SK-N-SH (cell line): ENCODE measurements at regions not wholly inside any gene's neighbourhood (a gene's known extent, or its start where the extent isn't known, plus 50 kb on each side); places are given as distances from the start of the nearest gene placed in this dataset.

Source experiments
- CTCF ChIA-PET: fragments of 300-600, 350-600 bp; formaldehyde crosslinking; extraction: SDS; loops from one replicate; lab custom pipeline; 2021; lab: Yijun Ruan, JAX
- POLR2A ChIA-PET: fragments of 350-600 bp; sonication (Branson Sonifier 250); formaldehyde crosslinking; extraction: SDS; loops from one replicate; lab custom pipeline; 2020; ENCODE audit warnings: antibody characterized with exemption, inconsistent platforms; lab: Yijun Ruan, JAX
- DNase-seq: peaks from one replicate; pipeline ENCODE4 v3.0.0; 2012
- H2AFZ ChIP-seq: fragments of 200-600 bp; sonication (generic); 2 replicates; pipeline ENCODE4 v1.8.1; 2016; ENCODE audit warnings: antibody characterized with exemption, mild to moderate bottlenecking, low read depth
- H3F3A ChIP-seq: fragments of 200-600 bp; sonication (generic); replicated peaks from 2 replicates; pipeline ENCODE3; 2016; ENCODE audit warnings: antibody characterized with exemption, mild to moderate bottlenecking; ENCODE audit not compliant: insufficient read depth
- H3K27ac ChIP-seq, 2 experiments: fragments of 200-500 bp in 1 of 2; fragments of 200-600 bp in 1 of 2; sonication (Bioruptor generic) in 1 of 2; sonication (generic), shearing (Covaris generic) in 1 of 2; 2 replicates each; pipeline versions ENCODE4 v1.5.1 to v1.6.1; 2014 to 2016; ENCODE audit warnings: low read depth in 2 of 2, inconsistent platforms in 1 of 2, low read length in 1 of 2, mild to moderate bottlenecking in 1 of 2, mixed read lengths in 1 of 2
- H3K27me3 ChIP-seq: fragments of 200-600 bp; sonication (generic), shearing (Covaris generic); 2 replicates; pipeline ENCODE4 v1.6.1; 2016; ENCODE audit warnings: mixed run types; ENCODE audit not compliant: insufficient read depth
- H3K36me3 ChIP-seq, 2 experiments: fragments of 200-500 bp in 1 of 2; fragments of 200-600 bp in 1 of 2; sonication (Bioruptor generic) in 1 of 2; sonication (generic) in 1 of 2; replicated peaks in 1 of 2; 2 replicates each; pipeline versions ENCODE3 to v1.5.1; 2014 to 2016; ENCODE audit warnings: low read length in 1 of 2, mild to moderate bottlenecking in 1 of 2; ENCODE audit not compliant: insufficient read depth in 2 of 2, control insufficient read depth in 1 of 2
- H3K4me1 ChIP-seq, 2 experiments: fragments of 200-500 bp in 1 of 2; fragments of 200-600 bp in 1 of 2; sonication (Bioruptor generic) in 1 of 2; sonication (generic), shearing (Covaris generic) in 1 of 2; 2 replicates each; pipeline versions ENCODE4 v1.5.1 to v1.6.1; 2014 to 2016; ENCODE audit warnings: low read depth in 1 of 2, low read length in 1 of 2, mixed run types in 1 of 2; ENCODE audit not compliant: insufficient read depth in 2 of 2, control insufficient read depth in 1 of 2
- H3K4me2 ChIP-seq: fragments of 200-600 bp; sonication (generic), shearing (Covaris generic); 2 replicates; pipeline ENCODE4 v1.6.1; 2017; ENCODE audit warnings: mixed run types
- H3K4me3 ChIP-seq, 2 experiments: fragments of 200-500 bp in 1 of 2; fragments of 200-600 bp in 1 of 2; sonication (Bioruptor generic) in 1 of 2; sonication (generic), shearing (Covaris generic) in 1 of 2; 2 replicates each; pipeline versions ENCODE4 v1.5.1 to v1.8.1; 2014 to 2016; ENCODE audit warnings: low read depth in 2 of 2, inconsistent platforms in 1 of 2, low read length in 1 of 2, mild to moderate bottlenecking in 1 of 2, mixed read lengths in 1 of 2, moderate library complexity in 1 of 2
- H3K79me2 ChIP-seq: fragments of 200-600 bp; sonication (generic); 2 replicates; pipeline ENCODE4 v1.8.1; 2017; ENCODE audit warnings: mild to moderate bottlenecking; ENCODE audit not compliant: insufficient read depth
- H3K9ac ChIP-seq: fragments of 200-600 bp; sonication (generic); 2 replicates; pipeline ENCODE4 v1.6.1; 2017; ENCODE audit warnings: mixed run types
- H3K9me2 ChIP-seq: fragments of 200-600 bp; sonication (generic); 2 replicates; pipeline ENCODE4 v1.6.1; 2017; ENCODE audit warnings: mixed run types
- H3K9me3 ChIP-seq: fragments of 200-600 bp; sonication (generic); 2 replicates; pipeline ENCODE4 v1.6.1; 2017; ENCODE audit warnings: mixed run types, mild to moderate bottlenecking, moderate library complexity
- H4K20me1 ChIP-seq: fragments of 200-600 bp; sonication (generic); 2 replicates; pipeline ENCODE4 v1.6.1; 2017; ENCODE audit warnings: mild to moderate bottlenecking, mixed run types; ENCODE audit not compliant: insufficient read depth
- CTCF ChIP-seq: fragments of 200-600 bp; sonication (generic); IDR thresholded peaks from 2 replicates; pipeline ENCODE4 v1.6.1; 2017; ENCODE audit warnings: antibody characterized with exemption, mild to moderate bottlenecking, moderate library complexity
- FOXJ3 ChIP-seq: sonication (generic); formaldehyde crosslinking; IDR thresholded peaks from 2 replicates; pipeline ENCODE4 v1.5.1; 2020; ENCODE audit warnings: mild to moderate bottlenecking, missing genetic modification reagents
- GATA2 ChIP-seq: sonication (generic); formaldehyde crosslinking; IDR thresholded peaks from 2 replicates; pipeline ENCODE4 v1.5.0; 2020; ENCODE audit warnings: mild to moderate bottlenecking, missing genetic modification reagents
- IRF3 ChIP-seq: fragments of 150-350 bp; IDR thresholded peaks from 2 replicates; pipeline ENCODE4 v1.6.1; 2016; ENCODE audit warnings: mild to moderate bottlenecking, low read depth, low read length
- MEF2A ChIP-seq: IDR thresholded peaks from 2 replicates; pipeline ENCODE4 v1.4.0; 2012; ENCODE audit warnings: low read depth, borderline replicate concordance
- MXI1 ChIP-seq: IDR thresholded peaks from 2 replicates; pipeline ENCODE4 v1.6.1; 2012; ENCODE audit warnings: mild to moderate bottlenecking, low read depth, low read length, improper control_type of control experiment
- RFX5 ChIP-seq: IDR thresholded peaks from 2 replicates; pipeline ENCODE4 v1.6.1; 2012; ENCODE audit warnings: mild to moderate bottlenecking, improper control_type of control experiment, low read length
- SMC3 ChIP-seq: IDR thresholded peaks from 2 replicates; pipeline ENCODE4 v1.6.1; 2012; ENCODE audit warnings: low read depth, low read length, improper control_type of control experiment
- USF1 ChIP-seq: IDR thresholded peaks from 2 replicates; pipeline ENCODE4 v1.4.0; 2012; ENCODE audit warnings: low read depth, borderline replicate concordance
- WGBS: methylation state at CpG from one replicate; pipeline ENCODE4 v1.1.6; 2017; ENCODE audit warnings: low lambda C conversion rate; 5-methylcytosine and 5-hydroxymethylcytosine counted together

- Histone ChIP-seq H3K4me2 (no peak overlapping the region), H3K27me3 (no peaks in the 10 kb centered on the region; the same call in 1 of the 2 replicates), H3K27ac (no peak overlapping the region), H3K4me1 (no peaks in the 10 kb centered on the region), H3K4me3 (no peak overlapping the region), H3K9me3 (no peaks in the 10 kb centered on the region), H2AFZ (no peak overlapping the region), H3K79me2 (no peaks in the 10 kb centered on the region), H3F3A (no peaks in the 10 kb centered on the region), H3K9me2 (no peaks in the 10 kb centered on the region), H3K36me3 (no peaks in the 10 kb centered on the region), H3K9ac (no peak overlapping the region), H4K20me1 (no peaks in the 10 kb centered on the region)
- ChIA-PET POLR2A (no interaction called here), CTCF (no interaction called here)
- 0% methylated on average over 2 of the region's 2 CpGs for WGBS
- no peak for DNase-seq
- TF ChIP-seq CTCF (no peak), FOXJ3 (no peak), IRF3 (no peak), MXI1 (no peak)
Measured at GRCh38 chr4:122073615-122074014, 78.5 kb upstream of the BLTP1 start.

- Histone ChIP-seq H3K79me2 (no peaks in the 10 kb centered on the region), H3F3A (no peaks in the 10 kb centered on the region), H3K36me3 (no peaks in the 10 kb centered on the region), H3K9ac (no peak overlapping the region), H3K4me3 (no peak overlapping the region), H3K9me3 (no peaks in the 10 kb centered on the region), H2AFZ (no peak overlapping the region), H3K27ac (no peak overlapping the region), H3K9me2 (no peaks in the 10 kb centered on the region), H4K20me1 (no peaks in the 10 kb centered on the region), H3K4me2 (no peak overlapping the region), H3K4me1 (no peaks in the 10 kb centered on the region), H3K27me3 (no peaks in the 10 kb centered on the region; the same call in 1 of the 2 replicates)
- 11% methylated on average over 6 of the region's 6 CpGs for WGBS
- CTCF ChIA-PET, result no interaction called here
- DNase-seq, result no peak
- POLR2A ChIA-PET, result no interaction called here
- TF ChIP-seq MEF2A, result no peak
- no peak for TF ChIP-seq SMC3
- no peak for TF ChIP-seq RFX5
- no peak for TF ChIP-seq GATA2
- TF ChIP-seq USF1, result no peak
Measured at GRCh38 chr4:122065915-122066314, 86.2 kb upstream of the BLTP1 start.
